ENCODE measurements at regions not wholly inside any gene's neighbourhood (a gene's known extent, or its start where the extent isn't known, plus 50 kb on each side); places are given as distances from the start of the nearest gene placed in this dataset.

DNA sequence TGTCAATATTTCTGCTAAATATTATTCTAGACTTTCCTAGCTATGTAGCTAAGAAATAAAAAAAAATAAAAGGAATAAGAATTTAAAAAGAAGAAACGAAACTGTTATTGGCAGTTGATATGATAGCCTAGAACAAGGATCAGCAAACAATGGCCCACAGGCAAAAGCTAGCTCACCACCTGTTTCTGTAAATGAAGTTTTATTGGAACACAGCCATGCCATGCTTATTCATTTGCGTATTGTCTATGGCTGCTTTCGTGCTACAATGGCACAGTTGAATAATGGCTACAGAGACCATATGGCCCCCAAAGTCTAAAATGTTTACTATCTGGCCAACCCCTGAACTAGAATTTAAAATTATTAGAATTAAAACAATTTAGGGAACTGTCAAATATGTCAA is 952.6 kb upstream of the MAP3K7 start:
- no peak for DNase-seq (ENCODE audit: low spot score)

DNA sequence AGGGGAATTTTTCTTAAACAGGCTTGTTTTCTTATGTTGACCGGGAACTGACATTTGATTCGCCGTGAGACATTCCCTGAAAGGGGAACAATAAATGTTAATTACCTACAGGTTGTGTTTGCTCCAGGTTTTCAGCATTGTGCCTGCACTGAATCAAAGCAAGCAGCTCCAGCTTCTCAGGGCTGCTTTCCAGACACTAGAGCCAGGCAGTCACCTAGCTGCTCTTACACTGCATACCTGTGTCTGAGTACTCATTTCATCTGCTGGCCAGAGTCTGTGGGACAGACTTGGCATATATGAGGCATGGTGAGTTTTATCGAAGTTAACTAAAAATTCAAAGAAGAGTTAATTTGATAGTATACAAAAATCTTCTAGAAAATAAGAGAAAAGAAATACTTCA is 951.8 kb upstream of the MAP3K7 start:
- no peak for DNase-seq (ENCODE audit: low spot score)

DNA sequence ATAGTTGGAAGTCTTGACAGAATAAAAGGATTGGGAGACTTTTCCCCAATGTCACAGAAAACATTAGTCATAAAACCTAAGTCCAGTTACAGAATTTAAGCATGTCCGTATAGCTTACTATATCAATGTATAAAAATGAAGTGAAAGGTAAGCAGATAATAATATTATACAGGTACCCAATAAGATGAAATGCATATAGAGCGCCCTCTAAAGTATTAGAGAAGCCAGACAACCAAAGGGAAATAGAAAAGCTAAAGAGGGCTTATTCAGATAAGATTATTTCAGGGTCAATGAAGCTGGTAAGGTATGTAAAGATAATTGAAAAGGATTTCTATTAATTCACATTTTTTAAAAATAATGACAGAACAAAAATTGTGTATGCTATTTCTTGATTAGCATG is 947.7 kb upstream of the MAP3K7 start:
- no peak for DNase-seq (ENCODE audit: low spot score)

DNA sequence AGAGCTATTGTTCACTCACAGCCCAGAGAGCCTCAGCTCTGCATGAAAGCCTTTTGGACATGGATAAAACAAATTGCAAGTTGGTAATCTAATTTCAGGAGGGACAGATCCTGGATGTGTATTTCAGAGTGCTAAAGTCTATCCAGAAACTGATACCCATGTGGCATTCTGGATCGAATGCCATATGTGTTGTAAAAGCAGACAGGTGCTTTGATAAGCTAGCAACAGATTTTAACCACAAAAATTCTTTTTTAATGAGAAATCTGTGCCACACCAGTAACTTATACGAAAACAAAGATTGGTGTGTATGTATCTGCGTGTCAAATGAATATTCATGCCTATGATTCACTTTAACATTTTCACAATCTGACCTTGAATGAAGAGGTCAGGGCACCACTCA is 936.6 kb upstream of the MAP3K7 start:
- DNase-seq (ENCODE audit: low spot score) = no peak

DNA sequence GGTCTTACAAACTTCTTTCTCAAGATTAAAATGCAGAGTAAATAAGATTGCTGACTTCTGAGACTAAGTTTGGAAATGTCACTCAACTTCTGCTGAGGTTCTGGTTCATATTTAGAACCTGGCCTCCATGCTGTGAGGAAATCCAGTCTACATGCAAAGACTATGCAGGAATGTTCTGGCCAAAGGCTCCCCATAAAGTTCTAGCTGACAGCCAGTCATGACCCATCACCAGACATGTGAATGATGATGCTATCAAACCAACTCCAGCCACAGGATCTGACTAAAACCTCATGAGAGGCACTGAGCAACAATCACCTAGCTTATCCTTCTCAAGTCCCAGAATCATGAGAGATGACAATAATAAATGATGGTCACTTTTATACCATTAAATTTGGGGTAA is 935.1 kb upstream of the MAP3K7 start:
- DNase-seq (ENCODE audit: low spot score) = no peak

DNA sequence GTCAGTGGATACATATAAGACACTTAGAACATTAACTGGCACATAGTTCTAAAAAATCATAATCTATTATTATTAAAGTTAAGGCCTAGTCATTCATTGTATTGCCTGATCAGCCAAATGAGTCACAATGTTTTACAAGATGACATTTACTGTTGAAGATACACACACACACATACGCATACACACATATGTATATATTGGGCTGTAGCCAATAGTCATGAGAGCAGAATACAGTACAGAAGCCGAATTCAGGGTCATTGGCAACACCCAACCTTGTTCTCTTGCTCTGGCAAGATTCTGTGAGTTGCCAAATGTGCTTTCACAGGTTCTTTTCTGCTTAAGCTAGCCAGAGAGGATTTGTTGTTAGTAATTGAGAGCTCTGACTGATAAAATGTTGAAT is 922.8 kb upstream of the MAP3K7 start:
- DNase-seq (ENCODE audit: low spot score) = no peak

DNA sequence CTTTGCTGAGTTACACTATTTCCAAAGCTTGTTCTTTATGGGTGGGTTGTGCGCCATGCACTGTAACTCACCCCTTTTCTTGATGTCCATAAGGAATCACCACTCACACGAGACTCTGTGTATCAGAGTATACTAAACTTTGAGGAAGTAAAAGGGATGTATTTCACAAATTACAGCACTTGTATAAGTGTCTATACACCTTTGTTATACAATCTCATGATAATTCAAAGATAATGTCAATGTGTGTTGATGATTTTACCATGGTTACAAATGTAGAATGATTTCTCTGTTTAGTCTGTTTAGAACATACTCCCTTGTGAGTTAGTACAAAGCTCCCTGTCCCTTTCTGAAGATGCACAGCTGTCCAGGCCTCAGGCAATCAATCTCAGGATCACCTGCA is 922.2 kb upstream of the MAP3K7 start:
- DNase-seq (ENCODE audit: low spot score) = no peak

DNA sequence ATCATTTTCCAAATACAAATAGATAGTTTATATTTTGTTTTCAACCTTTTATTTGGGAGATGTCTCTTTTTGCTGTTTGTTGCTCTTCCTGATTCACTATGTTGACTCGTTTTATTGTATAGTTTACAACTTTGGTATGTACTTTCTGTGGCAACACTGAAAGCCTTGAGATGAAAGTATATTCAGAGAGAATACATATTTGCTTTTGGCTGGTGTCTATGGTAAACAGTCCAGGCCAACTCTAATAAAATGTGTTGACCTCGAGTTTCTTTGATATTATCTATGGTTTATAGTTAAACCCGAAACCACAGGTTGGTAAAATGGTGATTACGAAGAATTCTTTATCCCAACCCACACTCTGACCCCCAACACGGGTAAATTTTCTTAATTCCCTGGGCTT is 919.6 kb upstream of the MAP3K7 start:
- peak; percentile 26 for DNase-seq (ENCODE audit: low spot score)

DNA sequence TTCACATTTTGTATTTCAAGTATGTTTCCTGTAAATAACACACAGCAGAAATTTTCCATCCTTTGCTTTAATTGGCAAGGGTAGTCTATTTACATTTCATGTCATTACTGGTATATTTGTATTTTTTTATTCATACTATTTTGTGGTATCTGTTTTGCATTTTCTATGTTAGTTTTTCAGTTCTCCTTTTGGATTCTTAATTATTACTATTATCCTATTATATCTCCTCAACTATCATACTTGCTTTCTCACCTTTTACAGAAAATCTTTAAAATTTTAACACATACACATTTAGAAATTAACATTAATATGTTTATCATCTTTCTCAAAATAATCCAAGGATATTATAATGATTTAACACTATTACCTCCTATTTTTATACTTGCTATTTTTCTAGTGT is 918.3 kb upstream of the MAP3K7 start:
- no peak for DNase-seq (ENCODE audit: low spot score)

DNA sequence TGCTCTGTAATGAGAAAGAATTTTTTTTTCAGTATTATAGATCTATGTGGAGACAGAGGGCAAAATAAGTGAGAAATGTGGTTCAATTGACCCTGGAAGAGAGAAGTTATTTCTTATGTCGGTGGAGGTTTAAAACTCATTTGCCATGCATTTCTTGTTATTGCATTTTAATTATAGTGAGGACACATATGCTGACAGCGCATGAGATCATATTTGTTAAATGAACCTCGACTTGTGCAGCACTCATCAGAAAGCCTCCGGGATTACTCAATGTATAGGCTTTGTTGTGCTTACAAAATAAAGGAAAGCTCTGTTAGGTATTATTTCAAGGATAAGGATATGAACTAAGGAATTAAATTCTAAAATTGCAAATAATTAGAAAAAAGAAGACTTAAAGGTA is 915.1 kb upstream of the MAP3K7 start:
- no peak for DNase-seq (ENCODE audit: low spot score)

DNA sequence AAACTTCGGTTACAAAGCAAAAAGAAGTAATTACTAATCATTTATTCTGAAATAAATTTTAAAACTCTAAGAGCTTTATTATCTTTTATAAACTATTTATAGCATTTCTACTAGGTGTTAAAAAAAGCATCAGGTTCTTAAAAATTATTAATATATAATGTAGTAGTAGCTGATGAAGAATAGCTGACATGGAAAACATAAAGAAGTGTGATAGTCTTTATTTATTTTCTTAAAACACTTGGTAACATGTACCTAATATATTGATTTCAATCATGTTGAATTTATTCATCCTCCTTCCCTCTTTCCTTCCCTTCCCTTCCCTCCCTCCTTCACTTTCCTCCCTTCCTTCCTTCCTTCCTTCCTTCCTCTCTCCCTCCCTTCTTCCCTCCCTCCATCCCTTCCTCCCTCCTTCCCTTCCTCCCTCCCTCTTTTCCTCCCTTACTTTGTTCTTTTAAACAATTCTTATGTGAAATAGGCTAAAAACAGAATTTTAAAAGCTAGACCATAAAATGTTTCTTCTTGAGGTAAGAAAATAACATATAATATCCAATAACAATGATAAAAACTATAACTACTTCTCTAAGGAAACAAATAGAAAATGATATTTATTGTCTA is 913.9 kb upstream of the MAP3K7 start:
- DNase-seq (ENCODE audit: low spot score) = no peak

DNA sequence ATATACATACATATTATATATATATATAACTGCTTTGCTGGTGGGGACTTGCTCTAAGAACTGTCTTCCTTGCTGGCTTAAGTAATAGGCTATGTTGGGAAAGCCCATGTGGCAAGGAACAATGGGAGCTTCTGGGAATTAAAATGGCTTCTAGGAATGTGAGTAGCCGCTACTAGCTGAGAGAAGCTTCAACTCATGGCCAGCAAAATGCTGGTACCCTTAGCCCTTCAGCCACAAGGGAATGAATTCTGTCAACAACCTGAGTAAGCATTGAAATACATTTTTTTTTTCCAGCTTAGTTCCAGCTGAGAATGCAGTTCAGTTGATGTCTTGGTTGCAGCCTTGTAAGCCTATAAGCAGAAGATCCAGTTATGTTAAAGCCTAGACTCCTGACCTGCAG is 911.7 kb upstream of the MAP3K7 start:
- DNase-seq (ENCODE audit: low spot score) = no peak

DNA sequence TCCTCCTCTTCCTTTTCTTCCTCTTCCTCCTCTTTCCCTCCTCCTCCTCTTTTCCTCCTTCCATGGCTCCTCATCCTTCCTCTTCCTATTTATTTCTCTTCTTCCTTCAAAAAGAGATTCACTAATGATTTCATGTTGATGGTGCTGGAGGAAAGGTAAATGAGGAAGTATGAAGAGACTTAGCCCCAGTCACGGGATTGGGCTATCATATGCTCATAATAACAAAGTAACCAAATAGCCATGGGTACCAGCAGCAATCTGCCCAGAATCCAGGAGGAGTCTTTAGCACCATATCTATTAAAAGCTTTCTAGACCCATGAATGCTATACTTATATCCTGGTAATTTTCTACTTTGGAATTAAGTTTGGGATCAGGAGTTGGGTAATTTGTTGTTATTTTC is 910.9 kb upstream of the MAP3K7 start:
- DNase-seq (ENCODE audit: low spot score) = no peak

DNA sequence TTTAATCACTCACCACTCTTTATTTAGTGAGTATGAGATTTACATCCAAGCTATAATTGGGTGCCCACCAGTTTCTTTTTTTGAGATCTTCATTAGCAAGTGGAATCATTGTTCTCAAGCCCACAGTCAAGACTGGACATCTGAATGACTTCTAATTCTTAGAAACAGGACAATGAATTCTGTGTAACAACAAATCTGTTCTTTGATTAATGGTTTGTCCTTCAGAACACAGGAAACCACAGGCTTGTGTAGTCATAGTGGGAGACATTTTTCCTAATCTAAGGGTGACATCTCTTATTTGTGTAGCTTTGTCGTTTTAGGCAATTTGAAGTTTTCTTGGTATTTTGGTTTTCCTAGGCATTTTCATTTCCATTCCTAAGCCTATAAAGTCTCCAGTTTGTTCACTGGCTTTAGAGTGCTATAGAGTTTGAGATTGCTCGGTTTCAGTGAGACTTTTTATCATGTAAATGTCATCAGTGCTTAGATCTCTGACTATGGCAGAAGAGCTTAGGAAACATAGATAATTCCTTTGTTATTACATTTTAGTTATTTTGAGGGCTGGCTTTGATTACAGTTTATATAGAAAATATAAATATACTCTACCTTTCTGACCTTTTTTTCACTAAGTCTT is 903.9 kb upstream of the MAP3K7 start:
- no peak for DNase-seq (ENCODE audit: low spot score)

DNA sequence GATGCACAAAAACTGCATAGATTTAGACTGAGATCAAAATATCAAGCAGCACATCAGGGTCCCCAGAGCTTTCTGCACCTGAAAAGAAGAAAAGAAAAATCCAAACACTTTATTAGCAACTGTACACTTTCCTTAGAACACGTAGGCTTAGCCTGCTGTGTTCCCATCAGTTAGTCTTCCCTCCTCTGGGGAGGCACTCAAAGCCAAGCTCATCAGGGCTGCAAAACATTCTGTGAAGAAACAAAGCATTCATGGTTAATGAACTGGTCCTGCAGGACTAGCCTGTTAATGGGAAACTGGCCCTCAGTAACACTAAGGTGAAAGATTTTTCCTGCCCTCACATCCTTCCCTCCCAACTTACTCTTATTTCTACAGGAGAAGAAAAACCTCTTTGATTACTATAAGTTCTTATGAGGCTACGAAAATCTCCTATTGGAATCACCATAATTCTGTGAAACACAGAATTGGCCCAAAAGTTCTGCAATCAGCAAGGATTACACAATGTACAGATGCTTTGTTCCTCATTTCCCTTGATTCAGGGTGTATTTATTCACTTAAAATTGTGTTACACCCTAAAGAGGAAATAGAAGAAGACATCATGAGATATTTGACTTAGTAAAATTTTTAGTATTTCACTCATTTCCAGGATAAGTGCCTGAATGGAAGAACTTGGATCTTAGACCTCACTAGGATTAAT is 901.0 kb upstream of the MAP3K7 start:
- DNase-seq (ENCODE audit: low spot score) = no peak

DNA sequence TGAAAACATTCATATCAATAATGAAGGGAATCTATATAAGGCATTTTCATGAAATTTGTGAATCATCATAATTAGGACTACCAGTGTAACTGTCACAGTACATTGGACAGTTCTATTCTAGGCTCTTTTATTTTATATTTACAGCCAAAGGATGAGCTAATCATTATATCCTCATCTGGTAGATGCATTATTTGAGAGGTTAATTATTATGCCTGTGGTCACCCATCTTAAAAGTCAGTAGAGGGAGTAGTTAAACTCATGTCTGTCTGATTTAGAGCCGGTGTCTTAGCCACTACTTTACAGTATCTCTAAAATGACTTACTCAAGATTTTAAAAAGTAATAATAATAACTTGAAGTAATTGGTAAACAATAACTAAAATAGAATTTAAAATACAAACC is 899.3 kb upstream of the MAP3K7 start:
- DNase-seq (ENCODE audit: low spot score) = no peak

DNA sequence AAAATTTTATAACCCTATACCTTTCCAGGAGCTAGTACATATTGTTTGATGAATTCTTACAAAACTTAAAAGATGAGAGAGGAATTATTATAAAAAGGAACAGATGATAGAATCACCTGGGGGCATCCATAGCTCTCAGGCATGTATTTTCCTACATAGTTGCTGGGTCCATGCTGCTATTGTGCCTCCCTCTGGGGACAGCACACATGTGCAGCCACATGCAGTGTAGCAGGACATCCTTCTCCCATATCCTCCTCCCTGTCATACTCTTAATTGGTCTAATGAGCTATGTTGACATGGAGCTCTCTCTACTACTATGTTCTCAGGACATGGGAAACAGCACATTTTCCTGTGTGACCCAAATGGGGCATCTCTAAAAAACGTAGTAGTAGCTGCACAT is 898.2 kb upstream of the MAP3K7 start:
- no peak for DNase-seq (ENCODE audit: low spot score)

DNA sequence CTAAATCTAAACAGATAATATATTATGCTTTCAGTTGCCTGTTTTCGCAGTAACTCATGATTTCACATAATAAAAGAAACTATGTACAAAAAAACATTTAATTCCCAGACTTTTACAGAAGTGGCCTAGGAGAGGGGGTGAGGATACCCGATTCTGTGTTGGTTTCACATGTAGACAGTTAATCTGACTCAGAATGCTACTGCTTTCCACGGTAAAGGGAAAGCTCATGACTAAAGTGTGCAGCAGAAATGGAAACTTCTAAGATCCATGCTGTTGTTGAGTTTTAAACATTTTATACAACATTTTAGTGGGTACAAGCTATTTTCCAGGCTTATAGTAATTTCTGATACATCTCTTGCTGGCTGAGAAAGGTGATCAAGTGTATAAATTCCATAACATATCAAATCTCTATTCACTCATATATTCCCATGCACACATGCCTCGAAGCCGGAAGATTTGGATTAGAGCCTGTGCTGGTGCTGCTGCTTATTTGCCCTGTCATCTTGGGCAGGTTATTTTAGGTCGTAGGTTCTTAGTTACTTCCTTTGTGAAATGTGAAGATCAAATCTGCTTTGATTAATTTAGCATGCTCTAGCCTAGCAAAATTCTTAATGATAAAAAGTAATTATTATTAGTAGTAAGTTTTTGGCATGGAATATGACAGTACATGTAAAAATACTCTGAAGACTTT is 896.7 kb upstream of the MAP3K7 start:
- no peak for DNase-seq (ENCODE audit: low spot score)

DNA sequence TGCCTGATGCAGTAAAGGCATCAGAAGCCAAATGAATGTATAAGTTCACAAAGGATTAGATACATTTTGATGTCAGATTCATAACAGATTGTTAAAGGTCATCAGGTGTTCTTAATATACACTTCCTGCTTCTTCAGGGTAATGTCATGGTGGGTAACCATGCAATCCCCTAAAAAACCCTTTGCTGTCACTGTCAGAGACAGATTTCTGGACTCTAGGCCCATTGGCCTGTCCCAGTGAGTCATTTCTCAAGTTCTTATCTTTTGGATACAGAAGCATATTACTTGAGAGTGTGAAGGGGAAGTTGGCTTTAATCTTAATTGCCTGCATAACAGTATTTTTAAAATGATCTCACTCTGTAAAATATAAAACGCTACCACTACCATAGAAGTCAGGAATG is 895.6 kb upstream of the MAP3K7 start:
- DNase-seq (ENCODE audit: low spot score) = no peak

DNA sequence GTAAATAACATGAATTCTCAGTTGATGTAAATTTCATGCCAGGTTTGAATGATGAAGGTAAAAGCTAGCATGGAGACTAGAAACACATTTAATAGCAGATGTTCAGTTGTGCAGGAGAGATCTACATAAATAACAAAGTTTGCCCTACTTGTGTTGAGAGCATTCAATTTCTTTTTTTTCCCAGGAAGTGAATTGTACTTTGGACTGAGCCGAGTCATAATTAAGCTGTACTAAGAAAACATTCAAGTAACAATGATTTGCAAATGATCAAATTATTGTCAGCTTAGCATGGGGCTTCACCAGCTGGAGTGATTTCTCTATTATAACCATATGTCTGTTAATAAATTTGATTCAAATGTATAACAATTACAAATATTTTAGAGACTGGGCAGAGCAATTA is 893.5 kb upstream of the MAP3K7 start:
- no peak for DNase-seq (ENCODE audit: low spot score)

DNA sequence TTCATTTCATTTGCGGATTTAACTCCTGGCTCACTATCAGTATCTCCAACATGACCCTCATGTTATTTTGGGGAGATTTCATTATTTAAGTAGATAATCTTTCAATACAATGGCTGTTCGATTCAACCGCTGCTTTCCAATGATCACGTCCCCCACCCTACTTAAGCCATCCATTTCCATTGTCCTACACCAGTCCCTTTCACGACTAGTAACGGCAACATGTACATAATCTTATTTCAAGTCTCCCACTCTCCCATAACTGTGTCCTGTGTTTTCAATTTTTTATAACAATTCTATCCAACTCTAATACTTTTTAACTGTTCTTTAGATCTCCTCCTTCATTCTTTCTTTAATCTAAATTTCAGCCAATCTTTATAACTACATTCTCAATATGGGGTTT is 890.8 kb upstream of the MAP3K7 start:
- DNase-seq (ENCODE audit: low spot score) = no peak

DNA sequence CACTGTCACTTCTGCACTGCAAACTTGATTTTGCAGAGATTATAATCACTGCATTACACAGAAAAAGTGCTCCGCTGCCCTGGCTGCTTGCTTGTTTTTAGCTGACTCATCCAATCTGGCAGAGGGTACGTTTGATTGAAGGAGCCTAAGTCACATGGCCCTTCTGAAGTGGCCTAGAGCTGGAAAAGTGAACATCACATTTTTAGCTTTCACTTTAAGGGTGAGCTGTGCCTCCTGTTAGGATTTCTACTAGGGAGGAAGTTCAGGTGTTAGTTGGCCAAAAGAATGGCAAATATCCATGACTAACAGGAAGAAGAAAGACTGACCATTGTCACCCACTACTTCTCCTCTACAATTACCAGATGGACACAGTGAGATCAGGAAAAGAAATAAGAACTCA is 889.1 kb upstream of the MAP3K7 start:
- DNase-seq (ENCODE audit: low spot score) = no peak

DNA sequence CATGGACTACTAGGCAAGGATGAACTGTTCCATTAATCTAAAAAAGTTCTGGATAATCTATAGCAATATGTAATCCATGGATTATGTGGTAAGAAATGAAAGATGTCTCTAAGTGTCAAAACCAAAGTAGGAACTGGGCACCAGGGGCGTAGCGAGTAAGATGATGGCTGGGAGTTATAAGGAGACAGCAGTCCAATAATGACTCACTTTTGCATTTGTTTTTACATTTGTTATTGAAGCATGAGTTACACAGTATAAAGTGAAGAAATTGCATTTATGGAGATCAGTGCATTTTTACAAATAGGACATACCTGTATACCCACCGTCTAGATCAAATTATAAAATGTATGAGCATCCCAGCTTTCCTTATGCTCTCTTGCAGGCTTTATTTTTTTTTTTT is 878.5 kb upstream of the MAP3K7 start:
- no peak for DNase-seq (ENCODE audit: low spot score)

Data from HuH-7 (cell line).